Natural killer cell (primary cell): ENCODE measurements at regions not wholly inside any gene's neighbourhood (a gene's known extent, or its start where the extent isn't known, plus 50 kb on each side); places are given as distances from the start of the nearest gene placed in this dataset.

Experiments
- ATAC-seq, 3 donors: fragments of 150-1000 bp in 2 of 3; fragments of 200-7000 bp in 1 of 3; cut with Tn5 transposase; 1 replicate in 1 of 3; 2 replicates in 2 of 3; pipeline ENCODE4 v1.10.0; 2021; ENCODE audit warnings: mild to moderate bottlenecking in 2 of 3, moderate library complexity in 2 of 3
- DNase-seq, 2 donors: peaks; one replicate each; pipeline versions ENCODE4 v3.0.0 to v3.0.0-alpha.2; 2013 to 2021; ENCODE audit warnings: mixed read lengths in 1 of 2
- H3K27ac ChIP-seq: one replicate; pipeline ENCODE4 v1.5.1; 2013; ENCODE audit warnings: mild to moderate bottlenecking, low read length
- H3K27me3 ChIP-seq: one replicate; pipeline ENCODE4 v1.6.1; 2013; ENCODE audit warnings: low read length; ENCODE audit not compliant: control insufficient read depth, insufficient read depth
- H3K36me3 ChIP-seq: one replicate; pipeline ENCODE4 v1.6.1; 2013; ENCODE audit warnings: low read length; ENCODE audit not compliant: control insufficient read depth, insufficient read depth
- H3K4me1 ChIP-seq: one replicate; pipeline ENCODE4 v1.6.1; 2013; ENCODE audit warnings: low read length; ENCODE audit not compliant: control insufficient read depth, insufficient read depth
- H3K4me3 ChIP-seq: one replicate; pipeline ENCODE4 v1.5.1; 2013; ENCODE audit warnings: low read length
- H3K9me3 ChIP-seq: one replicate; pipeline ENCODE4 v1.6.1; 2013; ENCODE audit warnings: low read length; ENCODE audit not compliant: control insufficient read depth, insufficient read depth
- H3K27ac Mint-ChIP-seq, 2 donors: one replicate each; pipeline ENCODE4 v1.8.0; 2022; ENCODE audit warnings: mild to moderate bottlenecking in 2 of 2, mixed read lengths in 2 of 2, moderate library complexity in 1 of 2
- H3K27me3 Mint-ChIP-seq, 2 donors: one replicate each; pipeline ENCODE4 v1.8.0; 2022; ENCODE audit warnings: low read depth in 2 of 2, mixed read lengths in 2 of 2
- H3K36me3 Mint-ChIP-seq: one replicate; pipeline ENCODE4 v1.8.0; 2022; ENCODE audit warnings: mixed read lengths
- H3K4me1 Mint-ChIP-seq, 2 donors: one replicate each; pipeline ENCODE4 v1.8.0; 2022; ENCODE audit warnings: mixed read lengths in 2 of 2
- H3K4me3 Mint-ChIP-seq: one replicate; pipeline ENCODE4 v1.8.0; 2022; ENCODE audit warnings: mild to moderate bottlenecking, moderate library complexity, mixed read lengths
- H3K9me3 Mint-ChIP-seq, 2 donors: one replicate each; pipeline ENCODE4 v1.8.0; 2022; ENCODE audit warnings: mixed read lengths in 2 of 2
- WGBS: methylation state at CpG from one replicate; pipeline ENCODE4 v1.1.7; 2013; ENCODE audit warnings: missing lambda C conversion rate; ENCODE audit not compliant: insufficient coverage; 5-methylcytosine and 5-hydroxymethylcytosine counted together
- intact Hi-C: fragments of 100-400 bp; cut with micrococcal nuclease; formaldehyde crosslinking; loops from one replicate; pipeline ENCODE4 v1.14.2; 2022
- TF ChIP-seq, protein P1 (sequence below): fragments of 200-600 bp; IDR thresholded peaks from one replicate; pipeline ENCODE4 v1.8.0; 2022; ENCODE audit warnings: antibody characterized with exemption

GRCh38 chr13:105167385-105167784, 1368.1 kb downstream of the EFNB2 start:
- Mint-ChIP-seq H3K4me3 (no peak overlapping the region), H3K27ac (peak overlapping the region in 1 of 2 donors; percentile 3), H3K4me1 (peaks cover 14 to 30% of the 10 kb centered on the region in 2 donors), H3K36me3 (no peaks in the 10 kb centered on the region), H3K9me3 (no peaks in the 10 kb centered on the region), H3K27me3 (no peaks in the 10 kb centered on the region)
- Histone ChIP-seq H3K4me3 (no peak overlapping the region), H3K36me3 (no peaks in the 10 kb centered on the region), H3K27ac (no peak overlapping the region), H3K9me3 (no peaks in the 10 kb centered on the region), H3K4me1 (no peaks in the 10 kb centered on the region), H3K27me3 (no peaks in the 10 kb centered on the region)
- DNase-seq: no peak
- WGBS: 100% methylated on average over 1 of the region's 1 CpG
- TF ChIP-seq, protein P1, sequence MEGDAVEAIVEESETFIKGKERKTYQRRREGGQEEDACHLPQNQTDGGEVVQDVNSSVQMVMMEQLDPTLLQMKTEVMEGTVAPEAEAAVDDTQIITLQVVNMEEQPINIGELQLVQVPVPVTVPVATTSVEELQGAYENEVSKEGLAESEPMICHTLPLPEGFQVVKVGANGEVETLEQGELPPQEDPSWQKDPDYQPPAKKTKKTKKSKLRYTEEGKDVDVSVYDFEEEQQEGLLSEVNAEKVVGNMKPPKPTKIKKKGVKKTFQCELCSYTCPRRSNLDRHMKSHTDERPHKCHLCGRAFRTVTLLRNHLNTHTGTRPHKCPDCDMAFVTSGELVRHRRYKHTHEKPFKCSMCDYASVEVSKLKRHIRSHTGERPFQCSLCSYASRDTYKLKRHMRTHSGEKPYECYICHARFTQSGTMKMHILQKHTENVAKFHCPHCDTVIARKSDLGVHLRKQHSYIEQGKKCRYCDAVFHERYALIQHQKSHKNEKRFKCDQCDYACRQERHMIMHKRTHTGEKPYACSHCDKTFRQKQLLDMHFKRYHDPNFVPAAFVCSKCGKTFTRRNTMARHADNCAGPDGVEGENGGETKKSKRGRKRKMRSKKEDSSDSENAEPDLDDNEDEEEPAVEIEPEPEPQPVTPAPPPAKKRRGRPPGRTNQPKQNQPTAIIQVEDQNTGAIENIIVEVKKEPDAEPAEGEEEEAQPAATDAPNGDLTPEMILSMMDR: no peak
- no peak for ATAC-seq
- intact Hi-C loops: no loop called here

GRCh38 chr13:105165449-105166125, 1369.9 kb downstream of the EFNB2 start:
- Mint-ChIP-seq H3K27me3 (peaks cover 2 to 7% of the 10 kb centered on the region in 2 donors), H3K4me3 (no peak overlapping the region), H3K36me3 (no peaks in the 10 kb centered on the region), H3K4me1 (peaks cover 14 to 30% of the 10 kb centered on the region in 2 donors), H3K27ac (peak overlapping the region in 1 of 2 donors; percentile 78), H3K9me3 (no peaks in the 10 kb centered on the region)
- Histone ChIP-seq H3K27ac (no peak overlapping the region), H3K27me3 (no peaks in the 10 kb centered on the region), H3K4me1 (no peaks in the 10 kb centered on the region), H3K9me3 (no peaks in the 10 kb centered on the region), H3K36me3 (no peaks in the 10 kb centered on the region), H3K4me3 (no peak overlapping the region)
- peak in 2 of 3 donors; percentile 71 to 84 for ATAC-seq
- intact Hi-C loops: no loop called here
- no peak for DNase-seq
- 33% methylated on average over 1 of the region's 2 CpGs for WGBS
- TF ChIP-seq, protein P1: no peak

DNA sequence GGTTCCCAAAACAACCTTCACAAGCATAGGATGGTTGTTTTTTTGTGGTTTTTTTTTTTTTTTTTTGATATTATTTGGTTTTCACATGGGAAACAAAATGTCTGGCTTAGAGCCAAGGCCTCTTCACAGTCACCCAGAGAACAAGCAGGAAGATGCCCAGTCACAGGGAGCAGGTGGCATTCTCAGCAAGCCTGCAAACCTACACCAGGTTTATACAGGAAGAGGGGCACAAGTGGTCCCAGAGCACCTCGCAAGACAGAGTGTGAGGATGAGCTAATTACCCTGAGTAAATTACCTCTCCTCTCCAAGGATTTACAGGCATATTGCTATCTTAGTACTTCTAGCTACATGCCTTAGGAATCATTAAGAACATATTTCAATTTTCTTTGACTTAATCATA, 1375.6 kb downstream of the EFNB2 start:
- Histone ChIP-seq H3K36me3 (no peaks in the 10 kb centered on the region), H3K4me3 (no peak overlapping the region), H3K27ac (no peak overlapping the region), H3K4me1 (peaks cover 2% of the 10 kb centered on the region), H3K9me3 (no peaks in the 10 kb centered on the region), H3K27me3 (no peaks in the 10 kb centered on the region)
- 0% methylated on average over 1 of the region's 1 CpG for WGBS
- H3K4me1 Mint-ChIP-seq: peaks cover 3 to 11% of the 10 kb centered on the region in 2 donors
- H3K27me3 Mint-ChIP-seq: peaks cover 2 to 7% of the 10 kb centered on the region in 2 donors
- no peaks in the 10 kb centered on the region for H3K36me3 Mint-ChIP-seq
- H3K4me3 Mint-ChIP-seq: no peak overlapping the region
- ATAC-seq (no peak), DNase-seq (no peak)
- TF ChIP-seq, protein P1: no peak
- H3K27ac Mint-ChIP-seq: no peak overlapping the region
- no peaks in the 10 kb centered on the region for H3K9me3 Mint-ChIP-seq
- intact Hi-C loops: no loop called here

DNA sequence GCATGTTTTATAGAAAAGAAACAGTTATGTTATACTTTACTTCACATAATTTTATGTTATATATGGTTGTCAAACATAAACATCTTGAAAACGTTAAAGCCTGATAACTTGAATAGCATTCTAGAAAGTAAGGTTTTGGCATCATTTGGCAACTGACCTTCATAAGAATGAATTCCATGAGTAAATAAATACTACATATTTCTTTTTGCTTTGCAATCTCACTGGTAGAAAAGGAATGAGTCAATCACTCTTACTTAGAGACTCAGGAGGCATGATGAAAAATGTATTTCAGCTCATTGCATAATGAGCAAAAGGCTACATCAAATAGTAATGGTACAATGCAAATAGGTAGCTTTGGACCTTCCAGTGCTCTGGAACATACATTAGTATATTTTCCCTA, 1381.9 kb downstream of the EFNB2 start:
- WGBS: no CpG with 5 or more reads among the region's 1 CpG
- H3K9me3 ChIP-seq: no peaks in the 10 kb centered on the region
- H3K27me3 ChIP-seq: no peaks in the 10 kb centered on the region
- Mint-ChIP-seq H3K27ac (no peak overlapping the region), H3K4me3 (no peak overlapping the region), H3K27me3 (no peaks in the 10 kb centered on the region), H3K36me3 (no peaks in the 10 kb centered on the region), H3K9me3 (no peaks in the 10 kb centered on the region), H3K4me1 (peaks cover 0 to 5% of the 10 kb centered on the region in 2 donors)
- no peaks in the 10 kb centered on the region for H3K4me1 ChIP-seq
- intact Hi-C loops: no loop called here
- H3K27ac ChIP-seq: no peak overlapping the region
- H3K4me3 ChIP-seq: no peak overlapping the region
- ATAC-seq: no peak
- TF ChIP-seq, protein P1: no peak
- DNase-seq: no peak
- no peaks in the 10 kb centered on the region for H3K36me3 ChIP-seq
